ENCODE measurements at regions not wholly inside any gene's neighbourhood (a gene's known extent, or its start where the extent isn't known, plus 50 kb on each side); places are given as distances from the start of the nearest gene placed in this dataset.

DNA sequence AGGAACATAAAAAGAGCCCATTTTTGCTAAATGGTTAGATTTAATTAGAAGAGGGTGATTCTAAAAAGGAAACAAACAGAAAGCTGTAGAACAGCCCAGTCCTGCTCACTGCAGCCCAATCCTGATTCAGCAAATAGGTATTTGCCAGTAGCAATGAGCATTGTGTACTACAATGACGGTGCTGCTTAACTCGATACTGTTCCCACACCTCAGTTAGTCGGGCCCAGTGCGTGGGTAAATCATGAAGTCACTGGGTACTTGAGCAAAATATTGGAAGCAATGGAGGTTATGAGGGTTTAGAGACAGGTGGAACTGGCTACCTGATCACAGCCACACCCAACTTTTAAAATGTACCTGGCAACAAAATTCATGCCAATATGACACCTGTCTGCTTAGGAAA, 101.5 kb upstream of the ADGRL2 start:
- DNase-seq (ENCODE audit: low spot score): peak; percentile 45

DNA sequence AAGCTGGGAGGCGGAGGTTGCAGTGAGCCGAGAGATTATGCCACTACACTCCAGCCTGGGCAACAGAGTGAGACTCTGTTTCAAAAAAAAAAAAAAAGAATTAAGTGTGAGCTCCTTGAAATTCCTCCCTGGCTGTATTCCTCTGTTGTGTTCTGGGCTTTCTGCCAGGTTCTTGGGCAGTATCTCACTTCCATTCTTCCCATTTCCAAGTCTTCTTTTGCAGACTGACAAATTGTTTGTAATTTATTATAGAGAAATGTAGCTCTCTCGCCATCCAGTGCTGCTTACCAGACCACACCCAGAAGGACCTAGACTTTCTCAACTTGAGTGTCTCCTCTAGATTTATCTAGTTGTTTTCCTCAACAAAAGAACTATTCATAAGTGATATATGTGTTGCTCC, 105.0 kb upstream of the ADGRL2 start:
- DNase-seq (ENCODE audit: low spot score): peak; percentile 28

- DNase-seq (ENCODE audit: low spot score): no peak
Observed at GRCh38 chr1:81693316-81693715, 107.4 kb upstream of the ADGRL2 start.

GRCh38 chr1:81690676-81691453, 109.9 kb upstream of the ADGRL2 start:
- no peak for DNase-seq (ENCODE audit: low spot score)

DNA sequence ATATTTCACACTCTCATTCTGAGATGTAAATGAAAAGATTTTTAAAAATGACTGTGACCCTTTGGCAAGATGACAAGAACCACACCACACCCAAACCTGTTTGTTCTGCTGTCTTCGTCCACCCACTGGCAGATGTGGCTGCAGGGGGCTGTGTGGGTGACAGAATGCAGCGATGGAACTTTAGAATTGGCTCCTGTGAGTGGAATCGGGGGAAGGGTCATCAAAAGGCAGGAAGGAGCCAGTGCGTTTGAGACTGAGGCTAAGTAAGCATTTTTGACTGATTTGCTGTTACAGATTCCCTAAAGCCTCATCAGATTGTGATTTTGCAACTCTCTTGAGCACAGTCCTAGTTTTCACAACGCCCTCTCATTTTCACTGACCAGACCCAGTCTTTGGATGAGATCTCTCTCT, 111.2 kb upstream of the ADGRL2 start:
- peak; percentile 74 for DNase-seq (ENCODE audit: low spot score)

DNA sequence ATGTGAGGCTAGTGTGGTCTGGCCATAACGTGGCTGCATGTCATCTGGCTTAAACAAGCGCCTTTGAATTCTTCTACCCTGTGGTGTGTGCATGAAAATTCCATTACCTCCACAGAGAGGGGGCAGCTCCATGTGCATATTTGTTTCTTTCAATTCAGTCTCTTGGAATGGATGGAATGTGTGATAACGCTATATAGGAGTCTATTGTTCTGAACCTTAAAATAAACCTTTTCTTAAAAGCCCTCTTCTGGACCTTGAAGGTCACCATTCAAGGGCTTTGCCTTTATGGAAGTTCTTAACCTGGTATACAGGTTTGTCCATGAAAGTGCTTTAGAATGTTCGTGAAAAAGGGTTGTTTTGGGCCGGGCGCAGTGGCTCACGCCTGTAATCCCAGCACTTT, 118.2 kb upstream of the ADGRL2 start:
- DNase-seq (ENCODE audit: low spot score): no peak

GRCh38 chr1:81681601-81682266, 119.0 kb upstream of the ADGRL2 start:
- no peak for DNase-seq (ENCODE audit: low spot score)

- no peak for DNase-seq (ENCODE audit: low spot score)
Observed at GRCh38 chr1:81681114-81681513, 119.6 kb upstream of the ADGRL2 start.

GRCh38 chr1:81679942-81680341, 120.8 kb upstream of the ADGRL2 start:
- DNase-seq (ENCODE audit: low spot score): peak; percentile 47

- no peak for DNase-seq (ENCODE audit: low spot score)
Observed at GRCh38 chr1:81678779-81679178, 122.0 kb upstream of the ADGRL2 start.

GRCh38 chr1:81672766-81673165, 128.0 kb upstream of the ADGRL2 start:
- DNase-seq (ENCODE audit: low spot score): no peak

DNA sequence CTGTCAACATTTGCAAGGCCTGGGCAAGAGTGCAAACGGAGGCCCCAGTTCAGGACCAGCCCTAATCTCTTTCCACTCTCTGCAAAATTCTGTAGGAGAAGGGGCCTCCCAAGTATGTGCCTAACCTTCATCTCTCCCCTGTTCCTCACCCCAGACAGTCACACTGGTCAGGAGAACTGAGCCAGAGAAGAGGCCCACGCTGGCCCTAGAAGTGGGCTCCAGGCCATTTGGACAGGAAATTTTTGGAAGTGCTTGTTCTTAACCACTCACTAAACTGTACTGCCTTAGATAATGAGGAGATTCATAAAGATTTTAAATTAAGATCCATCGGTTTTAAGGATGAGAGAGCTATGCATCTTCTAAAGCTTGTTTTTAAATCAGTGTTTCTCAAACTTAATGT, 129.7 kb upstream of the ADGRL2 start:
- DNase-seq (ENCODE audit: low spot score): no peak

GRCh38 chr1:81670286-81670685, 130.4 kb upstream of the ADGRL2 start:
- peak; percentile 74 for DNase-seq (ENCODE audit: low spot score)

- no peak for DNase-seq (ENCODE audit: low spot score)
Observed at GRCh38 chr1:81666586-81666985, 134.1 kb upstream of the ADGRL2 start.

DNA sequence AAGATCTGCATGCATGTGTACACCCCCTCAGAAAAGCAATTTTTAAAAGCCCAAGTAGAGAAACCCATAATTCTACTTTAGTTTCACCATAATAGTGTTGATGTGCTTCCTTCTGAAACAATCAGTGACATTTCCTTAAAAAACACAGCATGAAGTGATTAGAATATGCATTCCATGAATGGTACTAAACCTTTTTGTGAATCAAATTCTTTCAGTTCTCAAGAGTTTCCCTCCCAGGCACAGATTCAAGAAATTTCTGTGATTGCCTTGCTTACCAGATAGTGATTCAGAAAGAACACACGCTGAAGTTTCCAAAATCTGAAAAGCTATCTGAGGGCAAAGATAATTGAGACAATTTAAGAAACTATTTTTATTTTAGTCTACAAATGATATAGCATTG, 136.4 kb upstream of the ADGRL2 start:
- peak; percentile 50 for DNase-seq (ENCODE audit: low spot score)

GRCh38 chr1:81662913-81663526, 137.7 kb upstream of the ADGRL2 start:
- DNase-seq (ENCODE audit: low spot score): no peak

DNA sequence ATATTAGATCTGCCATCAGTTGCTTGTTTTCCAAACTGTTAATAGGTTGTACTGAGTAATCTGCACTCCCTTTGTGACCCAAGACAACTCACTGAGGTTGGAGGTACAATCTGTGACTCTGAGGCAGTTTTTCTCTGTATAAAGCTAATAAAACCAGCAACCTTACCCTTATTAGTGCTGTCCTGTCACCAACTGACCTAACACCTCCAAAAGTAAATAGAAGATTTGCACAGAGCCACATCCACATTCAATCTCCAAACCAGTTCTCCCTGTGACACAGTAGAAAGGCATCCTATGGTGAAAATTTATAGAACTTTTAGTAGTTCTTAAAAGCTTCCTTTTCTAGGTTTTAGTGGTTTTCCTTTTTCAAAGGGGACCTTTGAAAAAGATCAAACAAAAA, 140.4 kb upstream of the ADGRL2 start:
- DNase-seq (ENCODE audit: low spot score): no peak

GRCh38 chr1:81654657-81655056, 146.1 kb upstream of the ADGRL2 start:
- no peak for DNase-seq (ENCODE audit: low spot score)

GRCh38 chr1:81654147-81654546, 146.6 kb upstream of the ADGRL2 start:
- no peak for DNase-seq (ENCODE audit: low spot score)

DNA sequence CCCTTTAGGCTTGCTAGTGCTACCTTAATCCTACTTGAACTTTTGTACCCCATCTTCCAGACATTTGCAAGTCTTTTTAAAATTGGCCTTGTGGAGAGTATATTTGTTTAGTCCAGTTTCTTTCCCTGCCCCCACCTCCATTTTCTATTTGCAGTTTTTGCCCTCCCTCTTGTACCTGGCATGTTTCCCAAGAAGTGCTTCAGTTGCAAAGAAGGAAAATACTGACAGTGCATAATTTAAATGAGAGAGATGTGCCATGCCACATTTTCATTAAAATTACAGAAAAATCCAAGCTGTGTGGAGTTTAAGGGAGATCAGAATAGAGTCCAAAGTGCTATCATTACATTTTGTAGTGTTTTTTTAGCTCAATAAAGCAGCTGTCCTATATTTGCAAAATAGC, 150.0 kb upstream of the ADGRL2 start:
- no peak for DNase-seq (ENCODE audit: low spot score)

GRCh38 chr1:81635816-81636215, 164.9 kb upstream of the ADGRL2 start:
- no peak for DNase-seq (ENCODE audit: low spot score)

- DNase-seq (ENCODE audit: low spot score): no peak
Observed at GRCh38 chr1:81634294-81634693, 166.4 kb upstream of the ADGRL2 start.

DNA sequence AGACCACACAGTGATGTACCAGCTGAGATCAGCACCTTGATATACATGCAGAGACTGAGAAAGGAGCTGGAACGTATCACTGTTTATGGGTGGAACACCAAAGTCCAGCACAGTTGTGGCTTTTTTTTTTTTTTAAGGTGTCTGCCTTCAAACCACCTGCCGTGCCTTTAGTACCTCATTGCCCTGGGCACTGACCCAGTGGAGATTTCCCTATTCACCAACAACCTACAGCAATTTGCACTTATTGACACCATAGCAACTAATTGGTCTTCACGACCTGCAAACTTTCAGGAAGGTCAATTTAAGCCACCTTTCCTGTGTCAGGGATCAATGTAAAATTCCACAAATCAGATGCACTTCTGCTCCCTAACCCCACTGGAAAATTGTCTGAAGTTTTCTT, 181.6 kb upstream of the ADGRL2 start:
- no peak for DNase-seq (ENCODE audit: low spot score)
